HepG2 (cell line): ENCODE measurements at regions not wholly inside any gene's neighbourhood (a gene's known extent, or its start where the extent isn't known, plus 50 kb on each side); places are given as distances from the start of the nearest gene placed in this dataset.

Experiments
- ATAC-seq: fragments of 200-7000 bp; cut with Tn5 transposase; 3 replicates; pipeline ENCODE4 v1.9.1; 2020; ENCODE audit warnings: mild to moderate bottlenecking, moderate library complexity
- BruUV-seq: library from RNA; stranded (reverse); fragments of 400-500 nt; replicated peaks from 2 replicates; lab custom pipeline; 2021; lab: Mats Ljungman, UMichigan
- CTCF ChIA-PET: fragments of 300-600 bp; formaldehyde crosslinking; extraction: SDS; loops from one replicate; lab custom pipeline; 2021; ENCODE audit warnings: low total read pairs, inconsistent platforms, low intra/inter-chr PET ratio; lab: Yijun Ruan, JAX
- POLR2A ChIA-PET: fragments of 350-600 bp; sonication (Branson Sonifier 250); formaldehyde crosslinking; loops from one replicate; lab custom pipeline; 2020; ENCODE audit warnings: antibody characterized with exemption, inconsistent platforms; lab: Yijun Ruan, JAX
- DNase-seq: peaks from one replicate; pipeline ENCODE4 v3.0.0-alpha.2; 2015; ENCODE audit warnings: low spot score
- FAIRE-seq: peaks from 3 replicates; lab custom pipeline; 2011; peaks lifted over from hg19 to GRCh38; lab: Jason Lieb, UNC
- H2AFZ ChIP-seq: one replicate; pipeline ENCODE4 v1.6.1; 2011; ENCODE audit warnings: low read length, inconsistent platforms
- H3K27ac ChIP-seq: fragments of 300-600 bp; 3 replicates; pipeline ENCODE4 v1.8.0; 2011; ENCODE audit warnings: mixed run types, mild to moderate bottlenecking, mixed read lengths, low read length, inconsistent platforms; ENCODE audit not compliant: insufficient read depth; ENCODE audit errors: extremely low read length
- H3K27me3 ChIP-seq, 2 experiments: fragments of 200-600 bp in 1 of 2; 2 replicates in 1 of 2; 3 replicates in 1 of 2; pipeline versions ENCODE4 v1.6.0 to v1.8.0; 2011; ENCODE audit warnings: low read length in 2 of 2, mild to moderate bottlenecking in 2 of 2, moderate library complexity in 2 of 2, inconsistent platforms in 1 of 2; ENCODE audit not compliant: insufficient read depth in 2 of 2, control insufficient read depth in 1 of 2
- H3K36me3 ChIP-seq, 2 experiments: fragments of 200-600 bp in 1 of 2; replicated peaks in 1 of 2; 2 replicates in 1 of 2; 3 replicates in 1 of 2; pipeline versions ENCODE4 v1.5.1 to v1.8.0; 2011; ENCODE audit warnings: low read length in 2 of 2, inconsistent platforms in 1 of 2; ENCODE audit not compliant: insufficient read depth in 2 of 2, control insufficient read depth in 1 of 2
- H3K4me1 ChIP-seq: 2 replicates; pipeline ENCODE4 v1.5.1; 2012; ENCODE audit warnings: low read length, inconsistent platforms; ENCODE audit not compliant: insufficient read depth
- H3K4me2 ChIP-seq: 2 replicates; pipeline ENCODE4 v1.6.0; 2011; ENCODE audit warnings: low read depth, low read length, inconsistent platforms
- H3K4me3 ChIP-seq, 3 experiments: fragments of 200-600 bp in 1 of 3; sonication (generic), shearing (Covaris generic) in 1 of 3; replicated peaks in 1 of 3; 2 replicates each; pipeline ENCODE4 v1.5.1; 2011 to 2016; ENCODE audit warnings: low read length in 3 of 3, inconsistent platforms in 2 of 3, low read depth in 2 of 3, mild to moderate bottlenecking in 2 of 3, control low read depth in 1 of 3, mixed read lengths in 1 of 3; ENCODE audit not compliant: insufficient read depth in 1 of 3
- H3K79me2 ChIP-seq: one replicate; pipeline ENCODE4 v1.6.1; 2011; ENCODE audit warnings: low read length, inconsistent platforms; ENCODE audit not compliant: insufficient read depth
- H3K9ac ChIP-seq: 2 replicates; pipeline ENCODE4 v1.6.0; 2011; ENCODE audit warnings: mild to moderate bottlenecking, low read depth, low read length, inconsistent platforms; ENCODE audit not compliant: insufficient read depth
- H3K9me3 ChIP-seq: 2 replicates; pipeline ENCODE4 v1.5.1; 2012; ENCODE audit warnings: mild to moderate bottlenecking, low read length
- H4K20me1 ChIP-seq: 2 replicates; pipeline ENCODE4 v1.6.0; 2011; ENCODE audit warnings: inconsistent platforms, mild to moderate bottlenecking, low read length, moderate library complexity; ENCODE audit not compliant: insufficient read depth
- GATA4 ChIP-seq: sonication (generic); IDR thresholded peaks from 2 replicates; pipeline ENCODE4 v1.6.1; 2016; ENCODE audit warnings: antibody characterized with exemption, low read depth, borderline replicate concordance
- PTBP1 ChIP-seq: fragments of 200-400 bp; formaldehyde crosslinking; IDR thresholded peaks from 2 replicates; pipeline ENCODE4 v1.6.1; 2018; ENCODE audit warnings: low read length, low read depth; ENCODE audit not compliant: poor library complexity, severe bottlenecking
- SAFB2 ChIP-seq: sonication (generic); formaldehyde crosslinking; IDR thresholded peaks from 2 replicates; pipeline ENCODE4 v1.5.1; 2020; ENCODE audit warnings: missing genetic modification reagents, low read depth, mild to moderate bottlenecking, borderline replicate concordance
- SMAD3 ChIP-seq: sonication (generic); formaldehyde crosslinking; IDR thresholded peaks from 2 replicates; pipeline ENCODE4 v1.4.0; 2020; ENCODE audit warnings: missing genetic modification reagents
- SMAD9 ChIP-seq: sonication (generic); formaldehyde crosslinking; IDR thresholded peaks from 2 replicates; pipeline ENCODE4 v1.5.1; 2020; ENCODE audit warnings: mild to moderate bottlenecking, missing genetic modification reagents
- ZNF569 ChIP-seq: sonication (generic); formaldehyde crosslinking; IDR thresholded peaks from 2 replicates; pipeline ENCODE4 v1.5.0; 2020; ENCODE audit warnings: mild to moderate bottlenecking, missing genetic modification reagents, moderate library complexity, borderline replicate concordance
- WGBS: methylation state at CpG from one replicate; pipeline ENCODE4 v1.1.6; 2017; ENCODE audit warnings: low lambda C conversion rate; 5-methylcytosine and 5-hydroxymethylcytosine counted together
- in situ Hi-C: cut with HindIII; loops from 2 replicates; pipeline ENCODE4 v1.10.0; 2017; ENCODE audit warnings: low pct_unique_long_range_greater_than_20kb; ENCODE audit not compliant: extremely low pct_ligation_motif_present
- intact Hi-C: fragments of 100-400 bp; cut with micrococcal nuclease; formaldehyde crosslinking; loops from one replicate; pipeline ENCODE4 v1.10.0; 2022; ENCODE audit not compliant: unreplicated experiment

- TF ChIP-seq SAFB2 (CRISPR knock-in tag) (no peak), PTBP1 (no peak), SMAD3 (CRISPR knock-in tag) (no peak)
These were observed 914.5 kb downstream of the STIM2 start (continued) for GRCh38 chr4:27775156-27775555.

- POLR2A ChIA-PET = no interaction called here
- Histone ChIP-seq H3K4me3 (no peak overlapping the region), H3K27ac (no peak overlapping the region), H3K4me2 (no peak overlapping the region), H3K4me1 (no peaks in the 10 kb centered on the region), H3K79me2 (no peaks in the 10 kb centered on the region), H3K36me3 (no peaks in the 10 kb centered on the region), H4K20me1 (no peaks in the 10 kb centered on the region), H3K9ac (no peak overlapping the region), H2AFZ (no peak overlapping the region), H3K27me3 (no peaks in the 10 kb centered on the region), H3K9me3 (peaks cover 4% of the 10 kb centered on the region)
- FAIRE-seq = no peak
- CTCF ChIA-PET = no interaction called here
- DNase-seq = no peak
- TF ChIP-seq SMAD9 (CRISPR knock-in tag) = no peak
- TF ChIP-seq ZNF569 = no peak
- no peak for ATAC-seq
- no TSS peak for BruUV-seq
- in situ Hi-C loops = no loop called here
- intact Hi-C loops = no loop called here
- 0% methylated on average over 1 of the region's 1 CpG for WGBS
These were observed 919.2 kb downstream of the STIM2 start for GRCh38 chr4:27779827-27780226.

- ATAC-seq = no peak
- intact Hi-C loops (no loop called here), in situ Hi-C loops (no loop called here)
- H3K4me3 ChIP-seq = no peak overlapping the region
- H2AFZ ChIP-seq = no peak overlapping the region
- H3K4me2 ChIP-seq = no peak overlapping the region
- BruUV-seq = no TSS peak
- H3K9ac ChIP-seq = no peak overlapping the region
- no peaks in the 10 kb centered on the region for H3K79me2 ChIP-seq
- H3K27me3 ChIP-seq = no peaks in the 10 kb centered on the region
- 3% methylated on average over 2 of the region's 2 CpGs for WGBS
- CTCF ChIA-PET = no interaction called here
- no peaks in the 10 kb centered on the region for H4K20me1 ChIP-seq
- TF ChIP-seq GATA4 = no peak
- TF ChIP-seq, all 625 proteins: peak for 0
- H3K9me3 ChIP-seq = no peaks in the 10 kb centered on the region; the same call in 1 of the 2 replicates
- DNase-seq (no peak), FAIRE-seq (no peak)
- H3K4me1 ChIP-seq = no peaks in the 10 kb centered on the region
- POLR2A ChIA-PET = no interaction called here
- H3K27ac ChIP-seq = no peak overlapping the region
- H3K36me3 ChIP-seq = no peaks in the 10 kb centered on the region
These were observed 926.6 kb downstream of the STIM2 start for GRCh38 chr4:27787195-27787594.
